Osteoblast (primary cell): ENCODE measurements at regions not wholly inside any gene's neighbourhood (a gene's known extent, or its start where the extent isn't known, plus 50 kb on each side); places are given as distances from the start of the nearest gene placed in this dataset.

Experiments used
- DNase-seq: peaks from one replicate; pipeline ENCODE4 v3.0.0; 2011; ENCODE audit warnings: low spot score, mixed read lengths; ENCODE audit not compliant: insufficient read length; ENCODE audit errors: missing footprints
- H2AFZ ChIP-seq: 2 replicates; pipeline ENCODE4 v1.6.0; 2011; ENCODE audit warnings: mild to moderate bottlenecking, low read length
- H3K27ac ChIP-seq: 2 replicates; pipeline ENCODE4 v1.5.1; 2011; ENCODE audit warnings: mild to moderate bottlenecking, low read depth, low read length, moderate library complexity
- H3K27me3 ChIP-seq: 2 replicates; pipeline ENCODE4 v1.6.0; 2012; ENCODE audit warnings: mild to moderate bottlenecking, control low read depth, inconsistent platforms, low read length, moderate library complexity; ENCODE audit not compliant: insufficient read depth
- H3K36me3 ChIP-seq: 2 replicates; pipeline ENCODE4 v1.5.1; 2011; ENCODE audit warnings: mild to moderate bottlenecking, low read length, control low read depth, moderate library complexity; ENCODE audit not compliant: insufficient read depth
- H3K4me1 ChIP-seq: 2 replicates; pipeline ENCODE4 v1.5.1; 2011; ENCODE audit warnings: mild to moderate bottlenecking, low read length, control low read depth, moderate library complexity; ENCODE audit not compliant: insufficient read depth
- H3K4me2 ChIP-seq: 2 replicates; pipeline ENCODE4 v1.6.0; 2011; ENCODE audit warnings: mild to moderate bottlenecking, low read length; ENCODE audit not compliant: insufficient read depth
- H3K4me3 ChIP-seq: fragments of 200-600 bp; sonication (generic); 3 replicates; pipeline ENCODE4 v1.5.1; 2012; ENCODE audit warnings: mild to moderate bottlenecking, low read length, inconsistent platforms; ENCODE audit not compliant: insufficient read depth
- H3K79me2 ChIP-seq: 2 replicates; pipeline ENCODE4 v1.6.0; 2012; ENCODE audit warnings: mild to moderate bottlenecking, low read length, control low read depth, inconsistent platforms; ENCODE audit not compliant: insufficient read depth
- H3K9me3 ChIP-seq: 2 replicates; pipeline ENCODE4 v1.5.1; 2011; ENCODE audit warnings: low read depth, low read length, control low read depth
- H4K20me1 ChIP-seq: 2 replicates; pipeline ENCODE4 v1.6.0; 2012; ENCODE audit warnings: mild to moderate bottlenecking, low read length, control low read depth; ENCODE audit not compliant: insufficient read depth
- TF ChIP-seq, protein P1 (sequence below): IDR thresholded peaks from 2 replicates; pipeline ENCODE4 v1.5.1; 2011; ENCODE audit warnings: mild to moderate bottlenecking, low read depth, low read length, moderate library complexity; ENCODE audit errors: extremely low read depth

GRCh38 chr4:82225030-82225429, 148.8 kb downstream of the HNRNPD start:
- H4K20me1 ChIP-seq = no peaks in the 10 kb centered on the region
- H3K4me2 ChIP-seq = no peak overlapping the region
- no peaks in the 10 kb centered on the region for H3K4me1 ChIP-seq
- no peak overlapping the region for H2AFZ ChIP-seq
- no peak overlapping the region for H3K4me3 ChIP-seq
- no peaks in the 10 kb centered on the region for H3K36me3 ChIP-seq
- H3K27ac ChIP-seq = no peak overlapping the region
- H3K79me2 ChIP-seq = no peaks in the 10 kb centered on the region
- DNase-seq = no peak
- no peaks in the 10 kb centered on the region for H3K27me3 ChIP-seq
- no peaks in the 10 kb centered on the region for H3K9me3 ChIP-seq
- TF ChIP-seq, protein P1, sequence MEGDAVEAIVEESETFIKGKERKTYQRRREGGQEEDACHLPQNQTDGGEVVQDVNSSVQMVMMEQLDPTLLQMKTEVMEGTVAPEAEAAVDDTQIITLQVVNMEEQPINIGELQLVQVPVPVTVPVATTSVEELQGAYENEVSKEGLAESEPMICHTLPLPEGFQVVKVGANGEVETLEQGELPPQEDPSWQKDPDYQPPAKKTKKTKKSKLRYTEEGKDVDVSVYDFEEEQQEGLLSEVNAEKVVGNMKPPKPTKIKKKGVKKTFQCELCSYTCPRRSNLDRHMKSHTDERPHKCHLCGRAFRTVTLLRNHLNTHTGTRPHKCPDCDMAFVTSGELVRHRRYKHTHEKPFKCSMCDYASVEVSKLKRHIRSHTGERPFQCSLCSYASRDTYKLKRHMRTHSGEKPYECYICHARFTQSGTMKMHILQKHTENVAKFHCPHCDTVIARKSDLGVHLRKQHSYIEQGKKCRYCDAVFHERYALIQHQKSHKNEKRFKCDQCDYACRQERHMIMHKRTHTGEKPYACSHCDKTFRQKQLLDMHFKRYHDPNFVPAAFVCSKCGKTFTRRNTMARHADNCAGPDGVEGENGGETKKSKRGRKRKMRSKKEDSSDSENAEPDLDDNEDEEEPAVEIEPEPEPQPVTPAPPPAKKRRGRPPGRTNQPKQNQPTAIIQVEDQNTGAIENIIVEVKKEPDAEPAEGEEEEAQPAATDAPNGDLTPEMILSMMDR = no peak

- Histone ChIP-seq H3K9me3 (no peaks in the 10 kb centered on the region), H3K36me3 (no peaks in the 10 kb centered on the region), H3K27me3 (no peaks in the 10 kb centered on the region), H3K79me2 (no peaks in the 10 kb centered on the region), H3K27ac (no peak overlapping the region), H4K20me1 (no peaks in the 10 kb centered on the region), H3K4me2 (no peak overlapping the region), H3K4me3 (no peak overlapping the region), H2AFZ (no peak overlapping the region), H3K4me1 (no peaks in the 10 kb centered on the region)
- DNase-seq = no peak
- TF ChIP-seq, protein P1 = no peak
These were observed 150.1 kb downstream of the HNRNPD start for GRCh38 chr4:82223715-82224114.

- H3K36me3 ChIP-seq = no peaks in the 10 kb centered on the region
- no peak overlapping the region for H3K4me3 ChIP-seq
- TF ChIP-seq, protein P1 = no peak
These were observed 154.4 kb downstream of the HNRNPD start for GRCh38 chr4:82219346-82219745.

DNA sequence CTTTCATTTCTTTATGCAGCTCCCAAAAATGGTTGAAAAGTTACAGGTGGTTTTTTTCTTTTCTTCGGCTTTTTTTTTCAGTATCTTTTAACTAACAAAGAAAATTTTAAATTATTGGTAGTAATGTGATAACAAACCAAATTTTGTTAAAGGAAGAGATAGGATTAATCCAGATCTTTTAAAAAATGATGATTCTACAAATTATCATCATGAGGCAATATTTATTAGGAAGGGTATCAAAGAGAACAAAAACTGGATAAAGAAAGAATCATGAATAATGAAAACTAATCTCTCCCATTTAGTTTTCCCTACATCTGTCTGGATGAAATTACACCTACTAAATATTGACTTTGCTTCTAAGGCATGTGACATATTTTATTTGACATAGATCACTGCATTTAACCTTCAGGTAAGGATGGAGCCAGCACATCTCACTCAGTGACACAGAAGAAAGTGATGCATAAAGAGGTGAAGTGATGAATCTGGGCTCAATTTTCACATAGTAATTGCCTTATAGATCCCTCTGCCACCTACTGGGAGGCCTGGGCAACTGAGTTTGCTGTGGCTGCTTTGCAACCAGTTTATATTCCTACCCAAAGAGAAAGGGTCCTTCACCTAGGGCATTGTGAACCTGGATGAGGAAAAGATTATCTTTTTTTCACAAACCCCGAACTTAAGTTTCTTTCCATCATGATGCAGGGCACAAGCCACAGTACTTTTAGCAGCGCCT, 155.6 kb downstream of the HNRNPD start:
- Histone ChIP-seq H3K4me1 (no peaks in the 10 kb centered on the region), H3K4me3 (no peak overlapping the region), H3K27ac (no peak overlapping the region), H3K4me2 (no peak overlapping the region), H2AFZ (no peak overlapping the region), H3K36me3 (no peaks in the 10 kb centered on the region), H4K20me1 (no peaks in the 10 kb centered on the region), H3K27me3 (no peaks in the 10 kb centered on the region), H3K9me3 (no peaks in the 10 kb centered on the region), H3K79me2 (no peaks in the 10 kb centered on the region)
- TF ChIP-seq, protein P1 = peak; percentile 33
- DNase-seq = no peak

More at GRCh38 chr4:82219346-82219745, 154.4 kb downstream of the HNRNPD start:
- H3K4me1 ChIP-seq = no peaks in the 10 kb centered on the region
- no peak overlapping the region for H3K27ac ChIP-seq
- no peaks in the 10 kb centered on the region for H3K79me2 ChIP-seq
- no peak overlapping the region for H3K4me2 ChIP-seq
- no peak for DNase-seq
- no peak overlapping the region for H2AFZ ChIP-seq
- H3K27me3 ChIP-seq = no peaks in the 10 kb centered on the region
- H3K9me3 ChIP-seq = no peaks in the 10 kb centered on the region
- no peaks in the 10 kb centered on the region for H4K20me1 ChIP-seq
